HCT116 (cell line): ENCODE measurements at regions not wholly inside any gene's neighbourhood (a gene's known extent, or its start where the extent isn't known, plus 50 kb on each side); places are given as distances from the start of the nearest gene placed in this dataset.

Experiments used
- ATAC-seq: fragments of 200-7000 bp; cut with Tn5 transposase; 2 replicates; pipeline ENCODE4 v1.9.1; 2020; ENCODE audit warnings: mild to moderate bottlenecking, moderate library complexity
- BruUV-seq: library from RNA; stranded (reverse); fragments of 400-500 nt; replicated peaks from 2 replicates; lab custom pipeline; 2021; lab: Mats Ljungman, UMichigan
- CTCF ChIA-PET: fragments of 300-600 bp; sonication (Branson Sonifier 250); formaldehyde crosslinking; loops from one replicate; lab custom pipeline; 2021; ENCODE audit warnings: antibody characterized with exemption; lab: Charles Lee
- POLR2A ChIA-PET: fragments of 300-600, 350-600 bp; sonication (Branson Sonifier 250); formaldehyde crosslinking; loops from one replicate; lab custom pipeline; 2021; ENCODE audit warnings: antibody characterized with exemption; lab: Charles Lee
- RAD21 ChIA-PET, 2 experiments: fragments of 300-600 bp; sonication (Branson Sonifier 250); formaldehyde crosslinking; loops; one replicate each; lab custom pipeline; 2023; ENCODE audit warnings: low total read pairs in 2 of 2; ENCODE audit not compliant: uncharacterized antibody in 2 of 2, unreplicated experiment in 2 of 2, low non-redundant PET in 1 of 2; lab: Charles Lee
- DNase-seq: peaks from one replicate; pipeline ENCODE4 v3.0.0-alpha.2; 2010; ENCODE audit warnings: low read depth, low spot score
- H2AFZ ChIP-seq: fragments of 200-600 bp; shearing (Covaris generic), sonication (generic); 2 replicates; pipeline ENCODE4 v1.6.1; 2017; ENCODE audit warnings: low read depth, mixed run types, mixed read lengths, antibody characterized with exemption, low read length; ENCODE audit not compliant: poor library complexity, severe bottlenecking
- H3K27ac ChIP-seq: 2 replicates; pipeline ENCODE4 v1.5.1; 2012; ENCODE audit warnings: low read depth, low read length
- H3K27me3 ChIP-seq: fragments of 200-600 bp; sonication (generic); 2 replicates; pipeline ENCODE4 v1.6.1; 2016; ENCODE audit warnings: mixed run types, low read length, mixed read lengths; ENCODE audit not compliant: insufficient read depth
- H3K36me3 ChIP-seq, 2 experiments: fragments of 200-500 bp in 1 of 2; fragments of 200-600 bp in 1 of 2; sonication (Bioruptor generic) in 1 of 2; sonication (generic) in 1 of 2; 2 replicates each; pipeline versions ENCODE4 v1.5.1 to v1.6.1; 2014 to 2016; ENCODE audit warnings: low read length in 2 of 2, inconsistent platforms in 1 of 2, mixed read lengths in 1 of 2, mixed run types in 1 of 2; ENCODE audit not compliant: insufficient read depth in 2 of 2, control insufficient read depth in 1 of 2
- H3K4me1 ChIP-seq, 2 experiments: fragments of 200-600 bp in 1 of 2; sonication (generic) in 1 of 2; 2 replicates each; pipeline versions ENCODE4 v1.5.1 to v1.6.1; 2012 to 2017; ENCODE audit warnings: low read length in 2 of 2, inconsistent platforms in 1 of 2, mild to moderate bottlenecking in 1 of 2, mixed read lengths in 1 of 2, mixed run types in 1 of 2, moderate library complexity in 1 of 2; ENCODE audit not compliant: insufficient read depth in 2 of 2, control insufficient read depth in 1 of 2
- H3K4me2 ChIP-seq: fragments of 200-600 bp; sonication (generic); 2 replicates; pipeline ENCODE4 v1.6.1; 2017; ENCODE audit warnings: mixed run types, low read length, mixed read lengths
- H3K4me3 ChIP-seq, 2 experiments: fragments of 200-600 bp in 1 of 2; sonication (generic) in 1 of 2; replicated peaks in 1 of 2; 2 replicates each; pipeline ENCODE4 v1.5.1; 2011 to 2016; ENCODE audit warnings: low read length in 2 of 2, control low read depth in 1 of 2, low read depth in 1 of 2, mild to moderate bottlenecking in 1 of 2, mixed read lengths in 1 of 2, mixed run types in 1 of 2
- H3K79me2 ChIP-seq: fragments of 200-600 bp; sonication (generic); 2 replicates; pipeline ENCODE4 v1.6.1; 2017; ENCODE audit warnings: mild to moderate bottlenecking, mixed run types, low read length, moderate library complexity, mixed read lengths; ENCODE audit not compliant: insufficient read depth
- H3K9ac ChIP-seq: fragments of 200-600 bp; sonication (generic); 2 replicates; pipeline ENCODE4 v1.6.1; 2016; ENCODE audit warnings: low read length, mixed read lengths
- H3K9me2 ChIP-seq: fragments of 200-600 bp; sonication (generic), shearing (Covaris generic); 2 replicates; pipeline ENCODE4 v1.6.1; 2017; ENCODE audit warnings: mixed run types, mild to moderate bottlenecking, moderate library complexity; ENCODE audit not compliant: insufficient read depth
- H3K9me3 ChIP-seq, 2 experiments: fragments of 200-500 bp in 1 of 2; fragments of 200-600 bp in 1 of 2; sonication (Bioruptor generic) in 1 of 2; sonication (generic) in 1 of 2; 2 replicates each; pipeline ENCODE4 v1.6.1; 2014 to 2017; ENCODE audit warnings: low read length in 2 of 2, mixed read lengths in 2 of 2, inconsistent platforms in 1 of 2, low read depth in 1 of 2, mild to moderate bottlenecking in 1 of 2, mixed run types in 1 of 2, moderate library complexity in 1 of 2; ENCODE audit not compliant: control insufficient read depth in 1 of 2, insufficient read depth in 1 of 2
- H4K20me1 ChIP-seq: fragments of 200-600 bp; sonication (generic), shearing (Covaris generic); 2 replicates; pipeline ENCODE4 v1.6.1; 2017; ENCODE audit warnings: mixed run types, mild to moderate bottlenecking, moderate library complexity; ENCODE audit not compliant: insufficient read depth
- CBX3 ChIP-seq: IDR thresholded peaks from 2 replicates; pipeline ENCODE4 v1.6.1; 2012; ENCODE audit warnings: low read depth
- CEBPB ChIP-seq: IDR thresholded peaks from 2 replicates; pipeline ENCODE4 v1.6.1; 2012; ENCODE audit warnings: low read depth
- CTCF ChIP-seq, 3 experiments: fragments of 200-600 bp in 1 of 3; sonication (generic) in 1 of 3; IDR thresholded peaks in 2 of 3; conservative IDR thresholded peaks in 1 of 3; 2 replicates each; pipeline ENCODE4 v1.5.1; 2012 to 2017; ENCODE audit warnings: low read depth in 2 of 3, low read length in 2 of 3, antibody characterized with exemption in 1 of 3, borderline replicate concordance in 1 of 3, control low read depth in 1 of 3, mild to moderate bottlenecking in 1 of 3, mixed read lengths in 1 of 3, mixed run types in 1 of 3, moderate library complexity in 1 of 3; ENCODE audit not compliant: insufficient read depth in 1 of 3
- EGR1 ChIP-seq: IDR thresholded peaks from 2 replicates; pipeline ENCODE4 v1.6.1; 2012; ENCODE audit warnings: low read depth
- EZH2 ChIP-seq: fragments of 200-600 bp; sonication (generic); IDR thresholded peaks from 2 replicates; pipeline ENCODE4 v1.6.1; 2017; ENCODE audit warnings: antibody characterized with exemption, mixed run types
- FOSL1 ChIP-seq: IDR thresholded peaks from 2 replicates; pipeline ENCODE4 v1.6.1; 2012; ENCODE audit warnings: low read depth
- MAX ChIP-seq: IDR thresholded peaks from 2 replicates; pipeline ENCODE4 v1.6.1; 2012
- POLR2A ChIP-seq: IDR thresholded peaks from 2 replicates; pipeline ENCODE4 v1.7.0; 2011; ENCODE audit warnings: borderline replicate concordance; ENCODE audit not compliant: insufficient read depth, insufficient read length; ENCODE audit errors: extremely low read depth
- RAD21 ChIP-seq: IDR thresholded peaks from 2 replicates; pipeline ENCODE4 v1.6.1; 2012; ENCODE audit warnings: low read depth, mild to moderate bottlenecking
- SIN3A ChIP-seq: IDR thresholded peaks from 2 replicates; pipeline ENCODE4 v1.6.1; 2012; ENCODE audit warnings: low read depth
- SP1 ChIP-seq: IDR thresholded peaks from 2 replicates; pipeline ENCODE4 v1.6.1; 2012; ENCODE audit warnings: low read depth
- SRF ChIP-seq: IDR thresholded peaks from 2 replicates; pipeline ENCODE4 v1.6.1; 2012; ENCODE audit warnings: low read depth
- TCF7L2 ChIP-seq: IDR thresholded peaks from 2 replicates; pipeline ENCODE4 v1.7.0; 2011; ENCODE audit warnings: borderline replicate concordance, inconsistent platforms; ENCODE audit not compliant: insufficient read depth, insufficient read length; ENCODE audit errors: extremely low read depth
- YY1 ChIP-seq: IDR thresholded peaks from 2 replicates; pipeline ENCODE4 v1.6.1; 2011; ENCODE audit warnings: low read length, low read depth, moderate library complexity, mild to moderate bottlenecking; ENCODE audit not compliant: insufficient replicate concordance; ENCODE audit errors: extremely low read depth
- ZBTB33 ChIP-seq: IDR thresholded peaks from 2 replicates; pipeline ENCODE4 v1.6.1; 2011; ENCODE audit warnings: mild to moderate bottlenecking, low read length, moderate library complexity; ENCODE audit not compliant: insufficient replicate concordance; ENCODE audit errors: extremely low read depth
- ZFX ChIP-seq: fragments of 450-650 bp; IDR thresholded peaks from 2 replicates; pipeline ENCODE4 v1.6.1; 2017
- ZNF274 ChIP-seq: fragments of 200-500 bp; sonication (Bioruptor generic); IDR thresholded peaks from 2 replicates; pipeline ENCODE4 v1.6.1; 2014; ENCODE audit warnings: mild to moderate bottlenecking, low read depth, low read length, inconsistent platforms
- intact Hi-C: fragments of 100-400 bp; cut with micrococcal nuclease; formaldehyde crosslinking; loops from 2 replicates; pipeline ENCODE4 v1.10.0; 2022

GRCh38 chr3:4125576-4125975 is 177.6 kb upstream of the SETMAR start:
- Histone ChIP-seq H3K4me1 (no peaks in the 10 kb centered on the region), H3K9me2 (no peaks in the 10 kb centered on the region), H2AFZ (no peak overlapping the region), H3K79me2 (no peaks in the 10 kb centered on the region), H3K4me3 (no peak overlapping the region), H4K20me1 (no peaks in the 10 kb centered on the region), H3K9ac (no peak overlapping the region), H3K4me2 (no peak overlapping the region), H3K27ac (no peak overlapping the region), H3K27me3 (no peaks in the 10 kb centered on the region), H3K9me3 (no peaks in the 10 kb centered on the region), H3K36me3 (no peaks in the 10 kb centered on the region)
- ChIA-PET CTCF (no interaction called here), POLR2A (no interaction called here), RAD21 (no interaction called here)
- no TSS peak for BruUV-seq
- intact Hi-C loops, result no loop called here
- TF ChIP-seq SIN3A, result no peak
- TF ChIP-seq CEBPB, result no peak
- no peak for TF ChIP-seq ZNF274
- TF ChIP-seq SP1, result no peak
- TF ChIP-seq SRF, result no peak
- no peak for TF ChIP-seq ZBTB33
- TF ChIP-seq YY1, result no peak
- TF ChIP-seq ZFX, result no peak
- TF ChIP-seq FOSL1, result no peak
- TF ChIP-seq RAD21, result no peak
- no peak for TF ChIP-seq CBX3
- TF ChIP-seq MAX, result no peak
- no peak for TF ChIP-seq EGR1
- TF ChIP-seq CTCF (IDR thresholded peaks at IDR 0.05 in 2 of 3, conservative IDR thresholded peaks at IDR 0.05 in 1 of 3; ENCODE audit: borderline replicate concordance in 1 of 3, insufficient read depth in 1 of 3, low read depth in 2 of 3, low read length in 2 of 3), result no peak
- no peak for TF ChIP-seq EZH2
- no peak for TF ChIP-seq POLR2A
- TF ChIP-seq TCF7L2, result no peak
- DNase-seq (no peak), ATAC-seq (no peak)
